AG10803 (cell line): ENCODE measurements at regions not wholly inside any gene's neighbourhood (a gene's known extent, or its start where the extent isn't known, plus 50 kb on each side); places are given as distances from the start of the nearest gene placed in this dataset.
A peak's percentile ranks its signal among the peaks of the same experiment; 100 is the strongest.

ENCODE experiments used
- DNase-seq: peaks from one replicate; pipeline ENCODE4 v3.0.0; 2010; ENCODE audit warnings: low read depth
- H3K4me3 ChIP-seq: 2 replicates; pipeline ENCODE4 v1.5.1; 2011; ENCODE audit warnings: mild to moderate bottlenecking, low read length, control low read depth
- CTCF ChIP-seq: conservative IDR thresholded peaks from 2 replicates; pipeline ENCODE4 v1.5.1; 2011; ENCODE audit warnings: mild to moderate bottlenecking, low read length, control low read depth, inconsistent platforms

DNA sequence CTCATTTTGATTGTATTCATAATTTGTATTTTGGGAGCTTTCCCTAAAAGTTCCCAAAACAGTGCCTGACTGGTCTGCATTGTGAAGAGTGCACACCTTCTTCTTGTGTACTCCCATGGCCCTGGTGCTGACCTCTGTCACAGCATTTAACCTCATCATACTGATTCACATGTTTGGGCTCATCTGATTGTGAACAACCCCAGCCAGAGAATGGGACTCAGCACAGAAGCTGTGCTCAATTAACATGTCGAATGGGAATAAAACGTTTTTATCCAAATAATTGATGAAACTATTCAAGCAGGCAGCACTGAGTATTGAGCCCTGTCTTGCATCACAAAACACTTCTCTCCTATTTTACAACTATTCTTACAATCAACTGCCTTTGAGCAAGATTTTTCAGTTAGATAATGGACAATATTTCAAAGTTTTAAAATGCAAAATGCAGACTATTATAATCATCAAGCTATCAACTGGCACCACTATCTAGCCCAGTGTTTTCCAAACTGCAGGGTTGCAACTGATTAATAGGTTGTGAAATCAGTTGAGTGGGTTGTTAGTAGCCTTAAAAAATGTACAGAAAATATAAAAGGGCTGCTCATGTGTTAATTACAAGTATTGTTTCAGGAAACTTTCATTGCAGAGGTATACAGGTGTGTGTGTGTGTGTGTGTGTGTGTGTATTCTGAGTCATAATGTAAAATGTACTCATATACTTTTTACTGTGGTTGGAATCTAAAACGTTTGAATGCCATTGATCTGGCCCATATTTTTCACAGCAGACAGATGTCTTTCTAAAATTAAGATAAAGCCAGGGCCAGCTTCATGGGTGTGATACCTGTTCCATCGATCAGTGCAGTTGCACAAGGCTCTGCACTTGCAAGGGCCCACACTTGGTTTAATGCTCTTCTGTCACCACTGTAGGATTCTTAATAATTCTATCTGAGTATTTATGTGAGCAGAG lies 190.5 kb downstream of the PIK3R1 start:
- no peak for TF ChIP-seq CTCF
- H3K4me3 ChIP-seq: no peak overlapping the region
- DNase-seq: no peak

GRCh38 chr5:68406767-68407241 lies 191.2 kb downstream of the PIK3R1 start:
- H3K4me3 ChIP-seq: no peak overlapping the region

DNA sequence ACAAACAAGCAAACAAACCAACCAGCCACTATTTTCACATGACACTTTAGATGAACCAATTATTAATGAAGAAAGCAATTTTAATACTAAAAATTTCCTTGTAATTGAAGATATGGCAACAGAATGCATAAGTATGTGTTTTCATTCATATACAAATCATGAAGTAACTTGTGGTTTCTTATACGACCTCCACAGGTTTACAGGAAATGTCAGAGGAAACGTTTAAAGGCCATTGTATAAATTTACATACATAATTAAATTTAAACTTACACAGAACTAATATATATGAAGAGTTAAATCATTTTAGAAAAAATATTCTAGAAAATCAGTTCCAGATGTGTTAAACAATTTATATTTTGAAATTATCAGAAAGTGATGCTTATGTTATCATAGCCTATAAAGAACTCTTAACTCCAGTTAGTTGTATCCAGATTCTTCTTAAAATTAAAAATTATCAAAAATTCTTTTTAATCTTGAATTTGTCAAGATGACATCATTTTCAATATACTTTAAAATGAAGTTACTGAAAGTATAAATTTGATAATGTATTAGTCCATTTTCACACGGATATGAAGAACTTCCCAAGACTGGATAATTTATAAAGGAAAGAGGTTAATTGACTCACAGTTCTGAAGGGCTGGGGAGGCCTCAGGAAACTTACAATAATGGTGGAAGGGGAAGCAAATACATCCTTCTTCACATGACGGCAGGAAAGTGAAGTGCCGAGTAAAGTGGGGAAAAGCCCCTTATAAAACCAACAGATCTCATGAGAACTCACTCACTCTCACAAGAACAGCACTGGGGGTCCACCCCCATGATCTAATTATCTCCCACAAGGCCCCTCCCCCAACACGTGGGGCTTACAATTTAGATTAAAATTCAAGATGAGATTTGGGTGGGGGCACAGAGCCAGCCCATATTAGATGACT lies 192.0 kb downstream of the PIK3R1 start:
- no peak for DNase-seq
- no peak for TF ChIP-seq CTCF
- no peak overlapping the region for H3K4me3 ChIP-seq

More at GRCh38 chr5:68406767-68407241, 191.2 kb downstream of the PIK3R1 start:
- no peak for TF ChIP-seq CTCF
- DNase-seq: no peak

DNA sequence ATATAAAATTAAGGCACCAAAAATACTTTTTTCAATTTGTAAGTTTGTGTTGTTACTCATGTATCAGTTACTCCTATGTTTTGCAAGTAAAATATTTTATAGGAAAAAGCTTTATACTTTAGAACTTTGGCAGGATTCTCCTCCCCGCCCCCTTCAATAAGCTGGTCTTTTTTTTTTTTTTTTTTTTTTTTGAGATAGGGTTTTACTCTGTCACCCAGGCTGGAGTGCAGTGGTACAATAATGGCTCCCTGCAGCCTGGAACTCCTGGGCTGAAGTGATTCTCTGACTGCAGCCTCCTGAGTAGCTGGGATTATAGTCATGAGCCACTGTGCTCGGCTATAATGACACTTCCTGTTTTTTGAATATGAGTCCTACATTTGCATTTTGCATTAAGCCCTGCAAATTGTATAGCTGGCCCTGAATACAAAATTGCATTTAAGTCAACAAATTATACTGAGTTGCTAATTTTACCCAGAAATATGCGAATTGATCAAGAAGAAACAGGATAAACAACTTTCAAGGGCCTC lies 192.9 kb downstream of the PIK3R1 start:
- no peak overlapping the region for H3K4me3 ChIP-seq
- no peak for DNase-seq
- no peak for TF ChIP-seq CTCF

GRCh38 chr5:68409259-68409658 lies 193.7 kb downstream of the PIK3R1 start:
- no peak overlapping the region for H3K4me3 ChIP-seq
- peak; percentile 66 for DNase-seq
- no peak for TF ChIP-seq CTCF

DNA sequence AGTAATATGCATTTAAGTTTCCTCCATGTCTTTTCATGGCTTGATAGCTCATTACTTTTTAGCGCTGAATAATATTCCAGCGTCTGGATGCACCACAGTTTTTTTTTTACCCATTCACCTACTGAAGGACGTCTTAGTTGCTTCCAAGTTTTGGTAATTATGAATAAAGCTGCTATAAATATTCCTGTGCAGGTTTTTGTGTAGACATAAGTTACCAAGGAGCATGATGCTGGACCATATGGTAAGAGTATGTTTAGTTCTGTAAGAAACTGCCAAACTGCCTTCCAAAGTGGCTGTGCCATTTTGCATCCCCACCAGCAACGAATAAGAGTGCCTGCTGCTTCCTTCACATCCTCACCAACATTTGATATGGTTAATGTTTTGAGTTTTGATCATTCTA lies 195.6 kb downstream of the PIK3R1 start:
- H3K4me3 ChIP-seq: no peak overlapping the region
- DNase-seq: no peak
- no peak for TF ChIP-seq CTCF
